NB4 (cell line): ENCODE measurements at regions not wholly inside any gene's neighbourhood (a gene's known extent, or its start where the extent isn't known, plus 50 kb on each side); places are given as distances from the start of the nearest gene placed in this dataset.

Source experiments
- CTCF ChIP-seq: IDR thresholded peaks from one replicate; pipeline ENCODE4 v1.5.1; 2012; ENCODE audit warnings: low read depth, low read length
- MAX ChIP-seq: IDR thresholded peaks from 2 replicates; pipeline ENCODE4 v1.6.1; 2011; ENCODE audit warnings: low read depth, low read length
- MYC ChIP-seq: IDR thresholded peaks from 2 replicates; pipeline ENCODE4 v1.6.1; 2011; ENCODE audit warnings: low read depth, low read length
- POLR2A ChIP-seq: IDR thresholded peaks from 2 replicates; pipeline ENCODE4 v1.6.1; 2011; ENCODE audit warnings: mild to moderate bottlenecking; ENCODE audit not compliant: insufficient read length; ENCODE audit errors: extremely low read depth

GRCh38 chr5:106843812-106844416 is 826.8 kb downstream of the EFNA5 start:
- TF ChIP-seq CTCF (peak; percentile 3), MAX (no peak), POLR2A (no peak), MYC (no peak)
